HG03097 (cell line): ENCODE measurements at regions not wholly inside any gene's neighbourhood (a gene's known extent, or its start where the extent isn't known, plus 50 kb on each side); places are given as distances from the start of the nearest gene placed in this dataset.
"Not testable (repeated sequence)": the region's sequence is repeated elsewhere in the genome, so short reads cannot be mapped to it uniquely, and the experiment has no call there.

Experiments
- ATAC-seq: cut with Tn5 transposase; IDR thresholded peaks from one replicate; pipeline ENCODE4 v1.9.1; 2021; ENCODE audit not compliant: unreplicated experiment, low FRiP score

DNA sequence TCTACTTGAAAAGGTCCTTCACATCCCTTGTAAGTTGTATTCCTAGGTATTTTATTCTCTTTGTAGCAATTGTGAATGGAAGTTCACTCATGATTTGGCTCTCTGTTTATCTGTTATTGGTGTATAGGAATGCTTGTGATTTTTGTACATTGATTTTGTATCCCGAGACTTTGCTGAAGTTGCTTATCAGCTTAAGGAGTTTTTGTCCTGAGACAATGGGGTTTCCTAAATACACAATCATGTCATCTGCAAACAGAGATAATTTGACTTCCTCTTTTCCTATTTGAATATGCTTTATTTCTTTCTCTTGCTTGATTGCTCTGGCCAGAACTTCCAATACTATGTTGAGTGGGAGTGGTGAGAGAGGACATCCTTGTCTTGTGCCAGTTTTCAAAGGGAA is 69.8 kb upstream of the MYRIP start:
- ATAC-seq, result not testable (repeated sequence)

DNA sequence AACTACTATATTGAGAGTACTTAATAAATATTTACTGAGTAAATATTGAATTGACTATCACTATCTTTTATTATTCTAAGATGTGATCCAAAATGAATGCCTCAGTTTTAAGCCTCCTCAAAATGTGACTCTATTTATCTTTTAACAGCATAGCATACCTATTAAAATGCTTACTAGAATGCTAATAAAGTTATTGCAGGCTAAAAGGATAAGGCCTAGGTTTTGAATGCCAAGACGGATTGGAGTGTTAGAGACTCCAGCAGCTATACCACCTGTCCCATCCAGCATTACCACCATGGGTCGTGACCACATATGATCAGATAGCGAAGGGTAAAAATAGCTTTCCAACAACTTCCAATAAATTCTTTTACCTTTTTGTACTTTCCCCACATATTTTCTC is 64.7 kb upstream of the MYRIP start:
- ATAC-seq, result no peak

DNA sequence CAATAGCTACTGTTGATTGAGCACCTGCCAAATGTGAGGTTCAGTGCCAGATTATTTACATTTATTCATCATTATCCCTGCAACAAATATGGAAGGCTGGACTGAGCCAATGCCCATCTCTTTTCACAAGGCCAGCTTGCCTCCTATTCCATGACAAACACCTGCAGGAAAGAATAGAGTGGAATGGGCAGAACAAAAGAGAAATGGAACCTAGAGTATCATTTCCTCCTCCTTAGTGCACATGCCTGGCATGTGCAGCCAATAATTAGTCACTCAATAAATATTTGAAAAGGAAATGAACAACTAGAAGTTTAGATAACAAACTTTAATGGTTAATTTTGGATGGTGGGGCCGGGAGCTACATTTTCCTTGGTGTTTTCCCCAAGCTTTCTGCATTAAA is 61.4 kb upstream of the MYRIP start:
- no peak for ATAC-seq

DNA sequence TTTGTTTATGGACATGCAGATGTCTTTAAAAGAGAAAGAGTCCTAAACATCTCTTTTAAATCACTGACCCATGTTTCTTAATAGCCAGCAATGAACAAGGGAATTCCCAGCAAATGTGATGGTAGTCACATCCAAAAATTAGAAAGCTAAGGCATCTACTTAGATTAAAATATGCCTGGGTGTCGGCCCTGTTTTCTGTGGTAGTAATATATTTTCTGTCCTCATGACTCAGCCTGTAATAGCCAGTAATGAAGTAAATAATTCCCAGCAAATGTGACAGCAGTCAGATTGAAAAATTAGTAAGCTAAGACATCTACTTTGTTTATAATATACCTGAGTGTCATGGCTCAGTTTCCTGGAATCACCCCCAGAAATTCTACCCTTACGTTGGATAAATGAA is 60.6 kb upstream of the MYRIP start:
- ATAC-seq, result no peak

DNA sequence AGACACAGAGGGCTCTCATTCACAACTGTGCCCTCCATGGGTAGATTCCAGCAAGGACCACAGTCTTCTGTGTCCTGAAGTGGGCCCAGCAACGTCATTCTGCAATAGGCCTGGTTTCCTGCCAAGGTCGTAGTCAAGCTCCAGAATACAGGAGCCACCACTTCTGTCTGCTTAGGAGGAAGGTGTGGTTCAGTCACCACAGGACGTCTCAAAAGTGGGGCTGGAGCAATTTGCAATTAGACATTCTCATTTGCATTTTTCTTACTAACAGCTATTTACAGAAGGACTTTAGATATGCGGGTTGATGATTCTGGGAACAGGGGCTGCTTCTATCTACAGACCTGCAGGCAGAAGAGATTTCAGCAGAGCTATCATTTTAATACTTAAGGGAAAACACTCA is 58.7 kb upstream of the MYRIP start:
- no peak for ATAC-seq

DNA sequence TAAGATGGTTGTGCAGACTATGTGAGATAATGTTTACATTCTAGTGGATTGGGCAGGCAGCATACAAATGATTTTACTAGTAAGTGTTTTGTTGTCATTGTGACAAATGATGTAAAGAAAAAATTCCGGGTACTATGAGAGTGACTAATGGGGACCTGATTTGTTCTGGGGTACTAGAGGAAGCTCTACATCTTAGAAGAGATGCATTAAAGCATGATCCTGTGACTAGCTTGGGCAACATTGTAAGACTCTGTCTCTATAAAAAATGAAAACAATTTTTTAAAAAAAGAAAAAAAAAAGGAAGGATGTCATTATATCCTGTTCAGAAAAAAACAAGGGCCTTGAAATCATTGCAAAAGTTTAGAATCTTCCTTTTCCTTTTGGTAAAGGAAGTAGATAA is 58.1 kb upstream of the MYRIP start:
- ATAC-seq, result no peak

DNA sequence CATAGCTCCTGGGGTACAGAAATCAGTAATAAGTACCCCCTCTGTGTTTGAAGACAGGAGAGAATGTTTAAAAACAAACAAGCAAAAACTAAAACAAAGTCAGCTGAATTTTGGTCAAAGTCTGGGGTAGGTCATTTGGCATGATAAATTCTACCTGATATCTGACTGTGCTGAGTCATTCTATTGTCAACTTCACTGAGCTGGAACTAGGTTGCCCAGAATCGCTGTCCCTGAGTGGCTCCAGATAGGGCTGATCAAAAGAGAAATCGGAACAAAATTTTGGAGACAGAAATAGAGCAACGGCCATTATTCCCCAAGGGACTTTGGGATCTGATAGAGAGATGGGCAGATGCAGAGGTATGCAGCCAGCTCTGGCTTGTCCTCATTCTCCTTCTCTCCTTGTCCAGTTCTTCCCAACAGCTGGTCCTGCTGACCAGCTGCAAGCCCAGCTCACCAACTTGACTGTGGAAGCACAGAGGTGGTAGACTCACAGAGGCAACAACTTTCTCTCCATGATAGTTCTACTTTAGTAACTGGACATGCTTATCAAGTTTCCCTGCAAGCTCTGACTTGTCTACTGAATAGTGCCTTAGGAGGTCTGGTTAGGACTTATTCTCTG is 57.3 kb upstream of the MYRIP start:
- ATAC-seq, result no peak

DNA sequence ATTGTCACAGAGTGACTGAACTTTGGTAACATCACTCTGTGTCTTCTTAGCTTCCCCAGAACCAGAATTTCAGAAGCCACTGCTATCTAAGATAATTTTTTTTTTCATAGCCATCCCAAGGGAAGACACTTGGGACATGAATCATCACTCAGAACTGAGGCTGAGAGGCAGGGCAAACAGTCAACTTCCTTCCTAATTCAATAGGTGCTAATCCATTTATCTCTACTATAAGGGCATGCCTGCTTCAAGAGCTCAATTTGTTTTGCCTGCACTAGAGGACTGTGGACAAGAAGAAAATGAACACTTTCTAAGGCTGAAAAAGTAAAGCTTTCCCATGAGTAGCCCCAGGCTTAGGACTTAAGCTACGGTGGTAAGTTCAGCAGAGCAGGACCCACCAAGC is 56.7 kb upstream of the MYRIP start:
- ATAC-seq, result no peak

DNA sequence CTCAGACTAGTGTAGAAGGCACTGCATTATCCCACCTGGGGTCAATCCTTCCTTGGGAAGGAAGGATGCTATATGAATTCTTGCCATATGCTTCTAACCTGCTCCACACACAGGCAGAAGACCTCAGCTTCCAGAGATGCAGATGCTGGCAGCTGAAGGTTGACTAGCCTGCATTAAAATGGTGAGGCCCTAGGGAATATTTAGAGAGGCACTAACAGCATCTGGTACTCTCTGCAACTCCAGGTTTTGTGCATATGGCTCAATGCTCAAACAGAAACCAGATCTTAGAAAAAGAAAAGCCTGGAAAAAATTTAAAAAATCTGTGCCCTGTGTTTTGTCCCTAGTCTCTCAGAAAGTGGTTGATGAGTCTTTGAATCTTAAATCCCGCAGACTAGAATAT is 56.0 kb upstream of the MYRIP start:
- ATAC-seq, result no peak

DNA sequence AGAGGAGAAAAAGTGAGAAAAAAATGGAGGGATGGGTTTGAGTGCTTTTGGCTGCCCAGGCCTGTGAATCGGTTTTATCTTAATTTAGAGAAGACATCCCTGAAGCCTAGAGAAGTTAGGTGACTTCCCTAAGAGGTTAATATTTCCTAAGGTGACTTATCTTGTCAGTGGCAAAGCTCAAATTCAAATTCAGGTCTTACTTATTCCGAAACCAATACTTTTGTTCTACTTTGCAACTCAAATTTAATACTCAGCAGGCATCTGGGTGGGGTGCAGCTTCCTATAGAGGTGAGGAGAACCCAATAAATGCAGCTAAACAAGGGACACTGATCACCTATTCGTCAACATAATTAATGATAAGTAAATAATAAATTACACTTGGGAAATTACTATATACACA is 54.9 kb upstream of the MYRIP start:
- no peak for ATAC-seq

DNA sequence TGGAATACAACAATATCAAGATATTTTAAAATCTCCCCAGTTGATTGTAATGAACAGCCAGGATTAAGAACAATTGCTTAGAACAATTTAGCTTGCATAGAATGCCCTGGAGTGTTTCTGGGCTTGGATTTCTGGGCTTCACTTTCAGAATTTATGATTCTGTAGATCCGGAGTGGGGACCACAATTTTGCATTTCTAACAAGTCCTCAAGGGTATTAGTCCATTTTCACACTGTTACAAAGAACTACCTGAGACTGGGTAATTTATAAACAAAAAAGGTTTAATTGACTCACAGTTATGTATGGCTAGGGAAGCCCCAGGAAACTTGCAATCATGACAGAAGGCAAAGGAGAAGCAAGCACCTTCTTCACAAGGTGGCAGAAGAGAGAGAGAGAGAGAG is 54.3 kb upstream of the MYRIP start:
- ATAC-seq, result peak; percentile 40

DNA sequence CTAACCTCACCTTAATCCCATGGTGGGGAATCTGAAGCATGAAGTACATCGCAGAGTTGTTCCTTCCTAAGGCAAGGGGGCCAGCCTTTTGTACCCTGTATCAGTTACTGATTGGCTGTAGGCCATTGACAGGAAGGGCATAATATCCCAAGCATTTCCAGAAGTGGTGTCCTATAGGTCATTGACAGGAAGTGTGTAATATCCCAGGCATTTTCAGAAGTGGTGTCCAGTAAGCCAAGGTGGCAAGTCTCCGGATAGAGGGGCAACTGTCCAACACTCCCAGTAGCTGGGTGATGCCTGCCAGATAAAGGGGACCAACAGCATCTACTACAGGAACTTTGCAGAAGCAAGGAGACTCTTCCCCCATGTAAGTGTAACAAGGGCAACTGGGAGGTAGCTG is 52.1 kb upstream of the MYRIP start:
- no peak for ATAC-seq
